ENCODE measurements at regions not wholly inside any gene's neighbourhood (a gene's known extent, or its start where the extent isn't known, plus 50 kb on each side); places are given as distances from the start of the nearest gene placed in this dataset.

DNA sequence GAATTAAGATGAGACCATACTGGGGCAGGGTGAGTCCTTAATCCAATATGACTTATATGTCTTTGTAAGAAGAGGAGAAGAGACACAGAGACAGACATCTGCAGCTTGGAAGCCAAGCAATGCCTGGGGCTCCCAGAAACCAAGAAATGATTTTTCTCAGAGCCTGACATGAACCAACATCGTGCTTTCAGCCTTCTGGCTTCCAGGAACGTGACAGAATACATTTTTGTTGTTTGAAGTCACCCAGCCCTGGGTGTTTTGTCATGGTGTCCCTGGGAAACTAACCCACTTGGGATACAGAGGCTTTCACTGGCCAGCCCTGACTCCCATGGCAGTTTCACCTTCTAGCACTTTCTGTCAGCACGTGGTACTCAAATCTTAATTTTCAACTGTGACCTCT lies 95.3 kb upstream of the SLC10A2 start:
- Histone ChIP-seq H3K27ac (ENCODE audit: low read depth, low read length) (no peak overlapping the region), H3K36me3 (ENCODE audit: control insufficient read depth, insufficient read depth, low read length) (no peaks in the 10 kb centered on the region), H3K4me3 (ENCODE audit: low read depth, low read length) (no peak overlapping the region), H3K4me1 (ENCODE audit: control insufficient read depth, insufficient read depth, low read length) (no peaks in the 10 kb centered on the region), H3K9me3 (ENCODE audit: control insufficient read depth, insufficient read depth, low read length) (no peaks in the 10 kb centered on the region), H3K27me3 (ENCODE audit: control insufficient read depth, insufficient read depth, low read length) (no peaks in the 10 kb centered on the region)
- DNase-seq (ENCODE audit: low read depth in 4 of 6, low spot score in 6 of 6) = no peak
- 79% methylated on average over 3 of the region's 3 CpGs for WGBS (ENCODE audit: insufficient coverage)

GRCh38 chr13:103157434-103158145 lies 91.4 kb upstream of the SLC10A2 start:
- H3K36me3 ChIP-seq (ENCODE audit: control insufficient read depth, insufficient read depth, low read length) = no peaks in the 10 kb centered on the region
- no peaks in the 10 kb centered on the region for H3K27me3 ChIP-seq (ENCODE audit: control insufficient read depth, insufficient read depth, low read length)
- no peak overlapping the region for H3K4me3 ChIP-seq (ENCODE audit: low read depth, low read length)
- no CpG with 5 or more reads among the region's 2 CpGs for WGBS (ENCODE audit: insufficient coverage)
- no peaks in the 10 kb centered on the region for H3K9me3 ChIP-seq (ENCODE audit: control insufficient read depth, insufficient read depth, low read length)
- no peak overlapping the region for H3K27ac ChIP-seq (ENCODE audit: low read depth, low read length)
- DNase-seq (ENCODE audit: low read depth in 4 of 6, low spot score in 6 of 6) = no peak
- no peaks in the 10 kb centered on the region for H3K4me1 ChIP-seq (ENCODE audit: control insufficient read depth, insufficient read depth, low read length)

GRCh38 chr13:103157016-103157415 lies 90.8 kb upstream of the SLC10A2 start:
- no peak for DNase-seq (ENCODE audit: low read depth in 4 of 6, low spot score in 6 of 6)
- Histone ChIP-seq H3K4me1 (ENCODE audit: control insufficient read depth, insufficient read depth, low read length) (no peaks in the 10 kb centered on the region), H3K4me3 (ENCODE audit: low read depth, low read length) (no peak overlapping the region), H3K27ac (ENCODE audit: low read depth, low read length) (no peak overlapping the region), H3K36me3 (ENCODE audit: control insufficient read depth, insufficient read depth, low read length) (no peaks in the 10 kb centered on the region), H3K9me3 (ENCODE audit: control insufficient read depth, insufficient read depth, low read length) (no peaks in the 10 kb centered on the region), H3K27me3 (ENCODE audit: control insufficient read depth, insufficient read depth, low read length) (no peaks in the 10 kb centered on the region)
- 88% methylated on average over 2 of the region's 3 CpGs for WGBS (ENCODE audit: insufficient coverage)

GRCh38 chr13:103156346-103156998 lies 90.3 kb upstream of the SLC10A2 start:
- H3K36me3 ChIP-seq (ENCODE audit: control insufficient read depth, insufficient read depth, low read length) = no peaks in the 10 kb centered on the region
- H3K4me3 ChIP-seq (ENCODE audit: low read depth, low read length) = no peak overlapping the region
- H3K4me1 ChIP-seq (ENCODE audit: control insufficient read depth, insufficient read depth, low read length) = no peaks in the 10 kb centered on the region
- no peaks in the 10 kb centered on the region for H3K27me3 ChIP-seq (ENCODE audit: control insufficient read depth, insufficient read depth, low read length)
- H3K27ac ChIP-seq (ENCODE audit: low read depth, low read length) = no peak overlapping the region
- no peak for DNase-seq (ENCODE audit: low read depth in 4 of 6, low spot score in 6 of 6)
- no peaks in the 10 kb centered on the region for H3K9me3 ChIP-seq (ENCODE audit: control insufficient read depth, insufficient read depth, low read length)
- no CpG with 5 or more reads among the region's 6 CpGs for WGBS (ENCODE audit: insufficient coverage)

- WGBS (ENCODE audit: insufficient coverage) = no CpG with 5 or more reads among the region's 2 CpGs
- no peak for DNase-seq (ENCODE audit: low read depth in 4 of 6, low spot score in 6 of 6)
- H3K4me3 ChIP-seq (ENCODE audit: low read depth, low read length) = no peak overlapping the region
- no peaks in the 10 kb centered on the region for H3K4me1 ChIP-seq (ENCODE audit: control insufficient read depth, insufficient read depth, low read length)
- H3K9me3 ChIP-seq (ENCODE audit: control insufficient read depth, insufficient read depth, low read length) = no peaks in the 10 kb centered on the region
- H3K36me3 ChIP-seq (ENCODE audit: control insufficient read depth, insufficient read depth, low read length) = no peaks in the 10 kb centered on the region
- no peaks in the 10 kb centered on the region for H3K27me3 ChIP-seq (ENCODE audit: control insufficient read depth, insufficient read depth, low read length)
- H3K27ac ChIP-seq (ENCODE audit: low read depth, low read length) = no peak overlapping the region
Observed at GRCh38 chr13:103153466-103153865, 87.2 kb upstream of the SLC10A2 start.

- Histone ChIP-seq H3K27ac (ENCODE audit: low read depth, low read length) (no peak overlapping the region), H3K27me3 (ENCODE audit: control insufficient read depth, insufficient read depth, low read length) (no peaks in the 10 kb centered on the region), H3K4me1 (ENCODE audit: control insufficient read depth, insufficient read depth, low read length) (no peaks in the 10 kb centered on the region), H3K9me3 (ENCODE audit: control insufficient read depth, insufficient read depth, low read length) (no peaks in the 10 kb centered on the region), H3K36me3 (ENCODE audit: control insufficient read depth, insufficient read depth, low read length) (no peaks in the 10 kb centered on the region), H3K4me3 (ENCODE audit: low read depth, low read length) (no peak overlapping the region)
- no CpG with 5 or more reads among the region's 9 CpGs for WGBS (ENCODE audit: insufficient coverage)
- no peak for DNase-seq (ENCODE audit: low read depth in 4 of 6, low spot score in 6 of 6)
Observed at GRCh38 chr13:103147961-103148360, 81.7 kb upstream of the SLC10A2 start.

GRCh38 chr13:103145442-103145841 lies 79.2 kb upstream of the SLC10A2 start:
- DNase-seq (ENCODE audit: low read depth in 4 of 6, low spot score in 6 of 6) = no peak

GRCh38 chr13:103143432-103143831 lies 77.2 kb upstream of the SLC10A2 start:
- H3K36me3 ChIP-seq (ENCODE audit: control insufficient read depth, insufficient read depth, low read length) = no peaks in the 10 kb centered on the region

More at GRCh38 chr13:103145442-103145841, 79.2 kb upstream of the SLC10A2 start:
- WGBS (ENCODE audit: insufficient coverage) = no CpG with 5 or more reads among the region's 1 CpG
- no peak overlapping the region for H3K4me3 ChIP-seq (ENCODE audit: low read depth, low read length)
- no peaks in the 10 kb centered on the region for H3K27me3 ChIP-seq (ENCODE audit: control insufficient read depth, insufficient read depth, low read length)
- no peak overlapping the region for H3K27ac ChIP-seq (ENCODE audit: low read depth, low read length)
- H3K36me3 ChIP-seq (ENCODE audit: control insufficient read depth, insufficient read depth, low read length) = no peaks in the 10 kb centered on the region
- no peaks in the 10 kb centered on the region for H3K9me3 ChIP-seq (ENCODE audit: control insufficient read depth, insufficient read depth, low read length)
- H3K4me1 ChIP-seq (ENCODE audit: control insufficient read depth, insufficient read depth, low read length) = no peaks in the 10 kb centered on the region

DNA sequence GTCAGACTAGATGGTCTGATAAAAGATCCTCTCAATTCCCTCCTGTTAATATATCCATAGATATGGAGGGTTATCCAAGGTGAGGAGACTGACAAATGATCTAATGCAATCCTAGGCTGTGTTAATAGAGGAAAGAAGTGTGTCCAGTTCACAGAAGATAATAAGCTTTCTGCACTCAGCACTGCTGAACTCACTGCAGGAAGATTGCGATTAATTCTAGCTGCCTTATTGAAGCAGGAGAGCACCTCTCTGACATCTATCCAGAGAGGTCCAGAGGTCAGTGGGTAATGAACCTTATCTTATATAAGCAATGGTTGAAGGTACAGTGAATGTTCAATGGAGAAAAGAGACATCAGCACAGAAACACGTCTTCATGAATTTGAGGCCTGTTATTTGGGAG lies 75.9 kb upstream of the SLC10A2 start:
- H3K27me3 ChIP-seq (ENCODE audit: control insufficient read depth, insufficient read depth, low read length) = no peaks in the 10 kb centered on the region
- no peak for DNase-seq (ENCODE audit: low read depth in 4 of 6, low spot score in 6 of 6)
- no peaks in the 10 kb centered on the region for H3K36me3 ChIP-seq (ENCODE audit: control insufficient read depth, insufficient read depth, low read length)
- no peak overlapping the region for H3K27ac ChIP-seq (ENCODE audit: low read depth, low read length)
- no peaks in the 10 kb centered on the region for H3K9me3 ChIP-seq (ENCODE audit: control insufficient read depth, insufficient read depth, low read length)
- no CpG with 5 or more reads among the region's 2 CpGs for WGBS (ENCODE audit: insufficient coverage)
- no peaks in the 10 kb centered on the region for H3K4me1 ChIP-seq (ENCODE audit: control insufficient read depth, insufficient read depth, low read length)
- H3K4me3 ChIP-seq (ENCODE audit: low read depth, low read length) = no peak overlapping the region

More at GRCh38 chr13:103143432-103143831, 77.2 kb upstream of the SLC10A2 start:
- peak in 1 of 6 donors; percentile 57 for DNase-seq (ENCODE audit: low read depth in 4 of 6, low spot score in 6 of 6)
- Histone ChIP-seq H3K4me1 (ENCODE audit: control insufficient read depth, insufficient read depth, low read length) (no peaks in the 10 kb centered on the region), H3K9me3 (ENCODE audit: control insufficient read depth, insufficient read depth, low read length) (no peaks in the 10 kb centered on the region), H3K27ac (ENCODE audit: low read depth, low read length) (no peak overlapping the region), H3K27me3 (ENCODE audit: control insufficient read depth, insufficient read depth, low read length) (no peaks in the 10 kb centered on the region), H3K4me3 (ENCODE audit: low read depth, low read length) (no peak overlapping the region)
